ENCODE measurements at regions not wholly inside any gene's neighbourhood (a gene's known extent, or its start where the extent isn't known, plus 50 kb on each side); places are given as distances from the start of the nearest gene placed in this dataset.

- TF ChIP-seq CTCF (conservative IDR thresholded peaks at IDR 0.05; ENCODE audit: low read length) (no peak), EZH2phosphoT487 (IDR thresholded peaks at IDR 0.05; ENCODE audit: borderline replicate concordance, low read depth, low read length) (no peak)
These were observed 1522.1 kb downstream of the OTOL1 start for GRCh38 chr3:163018664-163019063.

Data from OCI-LY7 (cell line).